Calu3 (cell line): ENCODE measurements at regions not wholly inside any gene's neighbourhood (a gene's known extent, or its start where the extent isn't known, plus 50 kb on each side); places are given as distances from the start of the nearest gene placed in this dataset.

Experiments
- BruUV-seq: library from RNA; stranded (reverse); fragments of 400-500 nt; replicated peaks from 2 replicates; lab custom pipeline; 2021; lab: Mats Ljungman, UMichigan
- CTCF ChIA-PET: fragments of 300-600 bp; sonication (Branson Sonifier 250); formaldehyde crosslinking; loops from one replicate; lab custom pipeline; 2022; ENCODE audit warnings: antibody characterized with exemption; lab: Charles Lee
- DNase-seq: peaks from one replicate; pipeline ENCODE4 v3.0.0; 2022
- H3K27ac Mint-ChIP-seq: one replicate; pipeline ENCODE4 v1.8.0; 2022; ENCODE audit warnings: mixed read lengths; ENCODE audit not compliant: unreplicated experiment
- H3K27me3 Mint-ChIP-seq: one replicate; pipeline ENCODE4 v1.8.0; 2022; ENCODE audit warnings: mixed read lengths; ENCODE audit not compliant: unreplicated experiment
- H3K36me3 Mint-ChIP-seq: one replicate; pipeline ENCODE4 v1.8.0; 2022; ENCODE audit warnings: mild to moderate bottlenecking, moderate library complexity, mixed read lengths; ENCODE audit not compliant: insufficient read depth, unreplicated experiment
- H3K4me1 Mint-ChIP-seq: one replicate; pipeline ENCODE4 v1.8.0; 2022; ENCODE audit warnings: mild to moderate bottlenecking, low read depth, mixed read lengths; ENCODE audit not compliant: unreplicated experiment
- H3K4me3 Mint-ChIP-seq: one replicate; pipeline ENCODE4 v1.8.0; 2022; ENCODE audit warnings: mild to moderate bottlenecking, low read depth, moderate library complexity, mixed read lengths; ENCODE audit not compliant: unreplicated experiment
- H3K9me3 Mint-ChIP-seq: one replicate; pipeline ENCODE4 v1.8.0; 2022; ENCODE audit warnings: low read depth, mixed read lengths; ENCODE audit not compliant: unreplicated experiment
- intact Hi-C: fragments of 100-400 bp; cut with micrococcal nuclease; formaldehyde crosslinking; loops from one replicate; pipeline ENCODE4 v1.10.0; 2022; ENCODE audit not compliant: unreplicated experiment
- TF ChIP-seq, protein P1 (sequence below): fragments of 200-600 bp; IDR thresholded peaks from one replicate; pipeline ENCODE4 v1.8.0; 2022; ENCODE audit warnings: antibody characterized with exemption; ENCODE audit not compliant: unreplicated experiment

DNA sequence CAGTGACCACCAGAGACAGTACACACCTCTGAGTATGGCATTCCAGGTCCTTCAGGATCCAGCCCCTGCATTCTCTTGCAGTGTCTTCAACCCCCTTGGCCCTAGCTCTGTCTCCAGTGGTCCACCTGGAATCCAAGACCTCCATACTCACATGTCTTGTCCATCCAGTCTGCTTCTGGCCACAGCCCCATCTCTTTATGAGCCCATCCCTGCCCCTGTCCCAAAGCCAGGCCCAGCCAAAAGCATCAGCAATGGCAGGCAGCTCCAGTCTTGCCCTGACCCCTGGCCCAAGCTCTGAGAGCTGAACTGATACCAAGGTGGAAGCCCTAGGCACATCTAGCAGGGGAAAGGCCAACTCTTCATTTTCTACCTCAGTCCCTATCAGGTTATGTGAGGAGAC lies 119.6 kb upstream of the PTPRT start:
- no peaks in the 10 kb centered on the region for H3K36me3 Mint-ChIP-seq
- no TSS peak for BruUV-seq
- no peak overlapping the region for H3K27ac Mint-ChIP-seq
- CTCF ChIA-PET: no interaction called here
- intact Hi-C loops: no loop called here
- H3K9me3 Mint-ChIP-seq: no peaks in the 10 kb centered on the region
- H3K4me3 Mint-ChIP-seq: no peak overlapping the region
- H3K27me3 Mint-ChIP-seq: peaks cover 43% of the 10 kb centered on the region
- DNase-seq: no peak
- TF ChIP-seq, protein P1, sequence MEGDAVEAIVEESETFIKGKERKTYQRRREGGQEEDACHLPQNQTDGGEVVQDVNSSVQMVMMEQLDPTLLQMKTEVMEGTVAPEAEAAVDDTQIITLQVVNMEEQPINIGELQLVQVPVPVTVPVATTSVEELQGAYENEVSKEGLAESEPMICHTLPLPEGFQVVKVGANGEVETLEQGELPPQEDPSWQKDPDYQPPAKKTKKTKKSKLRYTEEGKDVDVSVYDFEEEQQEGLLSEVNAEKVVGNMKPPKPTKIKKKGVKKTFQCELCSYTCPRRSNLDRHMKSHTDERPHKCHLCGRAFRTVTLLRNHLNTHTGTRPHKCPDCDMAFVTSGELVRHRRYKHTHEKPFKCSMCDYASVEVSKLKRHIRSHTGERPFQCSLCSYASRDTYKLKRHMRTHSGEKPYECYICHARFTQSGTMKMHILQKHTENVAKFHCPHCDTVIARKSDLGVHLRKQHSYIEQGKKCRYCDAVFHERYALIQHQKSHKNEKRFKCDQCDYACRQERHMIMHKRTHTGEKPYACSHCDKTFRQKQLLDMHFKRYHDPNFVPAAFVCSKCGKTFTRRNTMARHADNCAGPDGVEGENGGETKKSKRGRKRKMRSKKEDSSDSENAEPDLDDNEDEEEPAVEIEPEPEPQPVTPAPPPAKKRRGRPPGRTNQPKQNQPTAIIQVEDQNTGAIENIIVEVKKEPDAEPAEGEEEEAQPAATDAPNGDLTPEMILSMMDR: no peak
- no peaks in the 10 kb centered on the region for H3K4me1 Mint-ChIP-seq

DNA sequence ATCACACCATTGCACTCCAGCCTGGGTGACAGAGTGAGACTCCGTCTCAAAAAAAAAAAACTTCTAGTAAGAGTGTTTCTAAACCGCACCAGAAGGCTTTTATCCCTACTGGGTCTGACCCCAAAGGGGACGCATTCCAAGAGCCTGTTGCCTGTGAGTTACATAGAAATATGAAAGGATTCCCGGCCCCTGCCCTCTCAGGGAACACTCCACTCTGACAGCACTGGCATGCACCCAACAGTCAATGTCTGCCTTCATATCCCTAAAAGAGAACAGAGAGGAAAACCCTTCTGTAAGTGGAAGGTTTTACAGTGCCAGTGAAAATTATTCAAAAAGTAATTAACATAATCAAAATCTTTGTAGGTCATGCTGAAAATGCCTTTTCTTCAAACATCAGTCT lies 117.1 kb upstream of the PTPRT start:
- intact Hi-C loops: no loop called here
- Mint-ChIP-seq H3K27ac (no peak overlapping the region), H3K36me3 (no peaks in the 10 kb centered on the region), H3K4me1 (no peaks in the 10 kb centered on the region), H3K27me3 (peaks cover 48% of the 10 kb centered on the region), H3K9me3 (no peaks in the 10 kb centered on the region), H3K4me3 (no peak overlapping the region)
- DNase-seq: no peak
- BruUV-seq: no TSS peak
- CTCF ChIA-PET: interaction anchor here (0.7 kb wide), 1 partner anchor 1412 kb away, joined by 6 read pairs; no protein-coding TSS in a partner anchor
- TF ChIP-seq, protein P1: no peak

DNA sequence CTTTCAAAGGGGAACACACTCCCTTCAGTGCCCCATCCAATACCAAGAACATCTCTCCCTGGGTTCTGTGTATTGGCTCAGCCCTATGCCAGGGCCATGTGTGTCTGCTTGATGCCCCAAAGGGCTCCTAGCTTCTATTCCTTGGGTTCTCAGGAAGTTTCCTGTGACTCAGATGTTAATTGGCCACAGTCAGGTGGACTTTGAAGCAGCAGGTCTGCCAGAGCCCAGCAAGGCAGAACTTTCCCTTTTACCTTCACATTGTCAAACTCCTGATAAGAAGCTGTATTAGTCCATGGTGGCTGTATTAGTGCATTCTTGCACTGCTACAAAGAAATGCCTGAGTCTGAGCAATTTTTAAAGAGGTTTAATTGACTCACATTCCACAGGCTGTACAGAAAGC lies 116.0 kb upstream of the PTPRT start:
- CTCF ChIA-PET: no interaction called here
- H3K27me3 Mint-ChIP-seq: peaks cover 44% of the 10 kb centered on the region
- no peak overlapping the region for H3K4me3 Mint-ChIP-seq
- TF ChIP-seq, protein P1: no peak
- intact Hi-C loops: no loop called here
- no peaks in the 10 kb centered on the region for H3K9me3 Mint-ChIP-seq
- H3K36me3 Mint-ChIP-seq: no peaks in the 10 kb centered on the region
- BruUV-seq: no TSS peak
- H3K27ac Mint-ChIP-seq: no peak overlapping the region
- no peaks in the 10 kb centered on the region for H3K4me1 Mint-ChIP-seq
- no peak for DNase-seq

DNA sequence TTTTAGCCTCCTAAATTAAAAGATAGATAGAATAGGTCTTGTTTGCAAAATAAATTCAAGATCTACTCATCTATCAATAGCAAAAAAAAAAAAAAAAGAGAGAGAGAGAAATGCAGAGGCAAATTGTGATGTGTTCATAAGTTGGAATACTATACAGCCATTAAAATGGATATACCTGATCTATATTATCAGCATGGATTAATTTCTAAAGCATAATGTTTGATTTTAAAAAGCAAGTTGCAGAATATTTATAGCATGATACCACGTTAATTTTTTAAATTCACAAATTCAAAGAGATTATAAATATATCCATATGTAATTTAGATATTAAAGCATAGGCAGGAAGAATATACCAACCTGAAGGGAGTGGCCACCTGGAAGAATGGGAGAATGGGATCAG lies 114.9 kb upstream of the PTPRT start:
- CTCF ChIA-PET: no interaction called here
- TF ChIP-seq, protein P1: no peak
- Mint-ChIP-seq H3K9me3 (no peaks in the 10 kb centered on the region), H3K4me1 (no peaks in the 10 kb centered on the region), H3K27me3 (peaks cover 37% of the 10 kb centered on the region), H3K27ac (no peak overlapping the region), H3K4me3 (no peak overlapping the region), H3K36me3 (no peaks in the 10 kb centered on the region)
- no TSS peak for BruUV-seq
- DNase-seq: no peak
- intact Hi-C loops: no loop called here

DNA sequence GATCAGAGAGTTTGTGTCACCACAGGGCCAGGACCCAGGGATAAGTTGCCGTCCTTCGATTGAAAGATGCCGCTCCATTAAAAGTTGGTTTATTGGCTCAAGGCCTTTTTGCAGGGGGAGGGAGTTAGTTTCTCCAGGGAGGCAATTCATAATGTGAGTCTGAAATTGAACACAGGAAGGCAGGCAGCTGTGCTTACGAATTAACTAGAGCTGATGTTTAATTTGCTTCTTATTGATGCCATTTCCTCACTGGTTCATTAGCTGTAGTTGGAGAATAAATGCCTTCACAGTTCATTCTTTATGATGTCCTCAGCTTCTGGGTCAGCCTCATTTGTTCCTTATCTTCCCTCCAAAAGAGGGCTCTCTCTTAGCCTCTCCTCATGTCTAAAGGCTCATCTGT lies 113.2 kb upstream of the PTPRT start:
- H3K4me3 Mint-ChIP-seq: no peak overlapping the region
- intact Hi-C loops: no loop called here
- BruUV-seq: no TSS peak
- H3K27ac Mint-ChIP-seq: no peak overlapping the region
- DNase-seq: no peak
- CTCF ChIA-PET: no interaction called here
- peaks cover 47% of the 10 kb centered on the region for H3K27me3 Mint-ChIP-seq
- no peaks in the 10 kb centered on the region for H3K4me1 Mint-ChIP-seq
- TF ChIP-seq, protein P1: no peak
- H3K36me3 Mint-ChIP-seq: no peaks in the 10 kb centered on the region
- no peaks in the 10 kb centered on the region for H3K9me3 Mint-ChIP-seq
